H1 (cell line): ENCODE measurements at regions not wholly inside any gene's neighbourhood (a gene's known extent, or its start where the extent isn't known, plus 50 kb on each side); places are given as distances from the start of the nearest gene placed in this dataset.

Experiments
- CTCF ChIA-PET: fragments of 300-600 bp; sonication (Branson Sonifier 250); formaldehyde crosslinking; loops from one replicate; lab custom pipeline; 2021; ENCODE audit not compliant: partially characterized antibody; lab: Charles Lee
- POLR2A ChIA-PET: fragments of 300-600 bp; sonication (Branson Sonifier 250); formaldehyde crosslinking; loops from one replicate; lab custom pipeline; 2021; ENCODE audit warnings: inconsistent platforms; ENCODE audit not compliant: partially characterized antibody; lab: Charles Lee
- DNase-seq, 2 experiments: peaks; one replicate each; pipeline versions ENCODE4 v3.0.0 to v3.0.0-alpha.2; 2010 to 2022; ENCODE audit warnings: low spot score in 2 of 2, low read depth in 1 of 2, mixed read lengths in 1 of 2
- FAIRE-seq: peaks from 2 replicates; lab custom pipeline; 2011; peaks lifted over from hg19 to GRCh38; lab: Jason Lieb, UNC
- H2AFZ ChIP-seq: 2 replicates; pipeline ENCODE4 v1.8.1; 2012; ENCODE audit warnings: low read length, inconsistent platforms
- H2AK5ac ChIP-seq: 2 replicates; pipeline ENCODE4 v1.6.1; 2013; ENCODE audit warnings: low read depth, low read length
- H2BK120ac ChIP-seq: replicated peaks from 2 replicates; pipeline ENCODE3; 2013; ENCODE audit warnings: low read depth, low read length, inconsistent platforms
- H2BK12ac ChIP-seq: 2 replicates; pipeline ENCODE4 v1.6.1; 2013; ENCODE audit warnings: low read depth, low read length
- H2BK15ac ChIP-seq: 2 replicates; pipeline ENCODE4 v1.6.1; 2013; ENCODE audit warnings: low read length
- H2BK20ac ChIP-seq: 2 replicates; pipeline ENCODE4 v1.6.1; 2013; ENCODE audit warnings: low read length
- H2BK5ac ChIP-seq: 2 replicates; pipeline ENCODE4 v1.6.1; 2013; ENCODE audit warnings: low read depth, low read length
- H3K14ac ChIP-seq: 2 replicates; pipeline ENCODE4 v1.6.1; 2013; ENCODE audit warnings: inconsistent platforms; ENCODE audit not compliant: insufficient read length
- H3K18ac ChIP-seq: 2 replicates; pipeline ENCODE4 v1.6.1; 2013; ENCODE audit warnings: low read length; ENCODE audit errors: extremely low read depth
- H3K23ac ChIP-seq: 2 replicates; pipeline ENCODE4 v1.6.1; 2013; ENCODE audit warnings: inconsistent platforms; ENCODE audit not compliant: insufficient read length
- H3K23me2 ChIP-seq: 2 replicates; pipeline ENCODE4 v1.6.1; 2013; ENCODE audit warnings: low read depth, low read length
- H3K27ac ChIP-seq: 2 replicates; pipeline ENCODE4 v1.6.1; 2011; ENCODE audit warnings: low read depth, low read length, inconsistent platforms
- H3K27me3 ChIP-seq, 4 experiments: replicated peaks in 1 of 4; 1 replicate in 1 of 4; 2 replicates in 3 of 4; pipeline versions ENCODE4 v1.6.1 to v1.8.1; 2011 to 2013; ENCODE audit warnings: low read length in 3 of 4, mild to moderate bottlenecking in 3 of 4, inconsistent platforms in 2 of 4, mixed read lengths in 2 of 4, moderate library complexity in 1 of 4; ENCODE audit not compliant: control insufficient read depth in 3 of 4, insufficient read depth in 3 of 4; ENCODE audit errors: extremely low read depth in 1 of 4
- H3K36me3 ChIP-seq, 4 experiments: 2 replicates each; pipeline versions ENCODE4 v1.6.1 to v1.8.1; 2011 to 2013; ENCODE audit warnings: mild to moderate bottlenecking in 4 of 4, low read length in 3 of 4, moderate library complexity in 2 of 4, control low read depth in 1 of 4, inconsistent platforms in 1 of 4; ENCODE audit not compliant: insufficient read depth in 4 of 4, control insufficient read depth in 2 of 4
- H3K4ac ChIP-seq: replicated peaks from 2 replicates; pipeline ENCODE3; 2013; ENCODE audit warnings: low read length, low read depth, mixed read lengths, inconsistent platforms; ENCODE audit not compliant: insufficient read length
- H3K4me1 ChIP-seq, 4 experiments: replicated peaks in 1 of 4; 1 replicate in 1 of 4; 2 replicates in 3 of 4; pipeline versions ENCODE4 v1.6.1 to v1.8.1; 2011 to 2013; ENCODE audit warnings: low read length in 3 of 4, inconsistent platforms in 2 of 4, mixed read lengths in 1 of 4; ENCODE audit not compliant: insufficient read depth in 4 of 4, control insufficient read depth in 3 of 4
- H3K4me2 ChIP-seq, 2 experiments: 2 replicates each; pipeline versions ENCODE4 v1.6.1 to v1.8.1; 2011 to 2013; ENCODE audit warnings: low read depth in 2 of 2, low read length in 2 of 2, control low read depth in 1 of 2, inconsistent platforms in 1 of 2, mild to moderate bottlenecking in 1 of 2; ENCODE audit not compliant: insufficient read depth in 1 of 2
- H3K4me3 ChIP-seq, 4 experiments: fragments of 200-600, 300-600 bp in 1 of 4; sonication (generic), shearing (Covaris generic), sonication (Bioruptor Twin) in 1 of 4; 2 replicates each; pipeline versions ENCODE4 v1.5.1 to v1.8.1; 2011 to 2016; ENCODE audit warnings: low read length in 4 of 4, low read depth in 3 of 4, control low read depth in 2 of 4, inconsistent platforms in 2 of 4, mild to moderate bottlenecking in 2 of 4, mixed read lengths in 1 of 4, moderate library complexity in 1 of 4; ENCODE audit not compliant: insufficient read depth in 2 of 4; ENCODE audit errors: extremely low read depth in 1 of 4
- H3K56ac ChIP-seq: replicated peaks from 2 replicates; pipeline ENCODE3; 2013; ENCODE audit warnings: low read depth, mild to moderate bottlenecking, mixed read lengths, low read length, inconsistent platforms; ENCODE audit not compliant: insufficient read length
- H3K79me1 ChIP-seq: 2 replicates; pipeline ENCODE4 v1.6.1; 2013; ENCODE audit warnings: low read depth, low read length, control low read depth
- H3K79me2 ChIP-seq, 2 experiments: 2 replicates each; pipeline versions ENCODE4 v1.6.1 to v1.8.1; 2012 to 2013; ENCODE audit warnings: low read length in 2 of 2, mild to moderate bottlenecking in 2 of 2, inconsistent platforms in 1 of 2; ENCODE audit not compliant: insufficient read depth in 2 of 2, control insufficient read depth in 1 of 2
- H3K9ac ChIP-seq, 4 experiments: replicated peaks in 1 of 4; 1 replicate in 1 of 4; 2 replicates in 3 of 4; pipeline versions ENCODE4 v1.6.1 to v1.8.1; 2011 to 2013; ENCODE audit warnings: low read depth in 3 of 4, low read length in 3 of 4, control low read depth in 2 of 4, mild to moderate bottlenecking in 2 of 4, moderate library complexity in 2 of 4, inconsistent platforms in 1 of 4; ENCODE audit errors: extremely low read depth in 1 of 4
- H3K9me3 ChIP-seq, 2 experiments: 2 replicates each; pipeline versions ENCODE4 v1.6.1 to v1.8.1; 2012 to 2013; ENCODE audit warnings: mild to moderate bottlenecking in 2 of 2, moderate library complexity in 2 of 2, control low read depth in 1 of 2, inconsistent platforms in 1 of 2, low read depth in 1 of 2, low read length in 1 of 2, mixed read lengths in 1 of 2; ENCODE audit not compliant: insufficient read depth in 2 of 2
- H4K20me1 ChIP-seq, 2 experiments: replicated peaks in 1 of 2; 2 replicates each; pipeline versions ENCODE3 to v1.8.1; 2011 to 2013; ENCODE audit warnings: inconsistent platforms in 2 of 2, low read length in 2 of 2, mild to moderate bottlenecking in 1 of 2; ENCODE audit not compliant: insufficient read depth in 2 of 2, control insufficient read depth in 1 of 2
- H4K5ac ChIP-seq: 2 replicates; pipeline ENCODE4 v1.6.1; 2013; ENCODE audit warnings: low read length, low read depth, mixed read lengths, inconsistent platforms; ENCODE audit not compliant: insufficient read length
- H4K8ac ChIP-seq: 2 replicates; pipeline ENCODE4 v1.8.0; 2013; ENCODE audit warnings: mild to moderate bottlenecking, moderate library complexity, low read length, inconsistent platforms; ENCODE audit not compliant: insufficient read depth; ENCODE audit errors: extremely low read depth
- H4K91ac ChIP-seq: replicated peaks from 2 replicates; pipeline ENCODE3; 2013; ENCODE audit warnings: low read length, mixed read lengths, inconsistent platforms; ENCODE audit not compliant: insufficient read length
- TEAD4 ChIP-seq: IDR thresholded peaks from 2 replicates; pipeline ENCODE4 v1.6.1; 2012; ENCODE audit warnings: low read depth, low read length, inconsistent platforms, mixed read lengths
- WGBS, 2 experiments: shearing (Covaris generic) in 1 of 2; methylation state at CpG; one replicate each; pipeline versions ENCODE4 v1.1.6 to v1.1.7; 2013 to 2015; ENCODE audit warnings: low lambda C conversion rate in 2 of 2, mixed read lengths in 2 of 2, inconsistent platforms in 1 of 2, low coverage in 1 of 2, missing lambda C conversion rate in 1 of 2; ENCODE audit not compliant: insufficient replicate concordance in 2 of 2, insufficient coverage in 1 of 2, insufficient read length in 1 of 2; ENCODE audit errors: extremely low coverage in 1 of 2, missing lambda C conversion rate in 1 of 2; 5-methylcytosine and 5-hydroxymethylcytosine counted together
- TF ChIP-seq, protein P1 (sequence below): IDR thresholded peaks from 2 replicates; pipeline ENCODE4 v1.6.1; 2011; ENCODE audit warnings: low read depth, mild to moderate bottlenecking, low read length; ENCODE audit not compliant: insufficient read depth

DNA sequence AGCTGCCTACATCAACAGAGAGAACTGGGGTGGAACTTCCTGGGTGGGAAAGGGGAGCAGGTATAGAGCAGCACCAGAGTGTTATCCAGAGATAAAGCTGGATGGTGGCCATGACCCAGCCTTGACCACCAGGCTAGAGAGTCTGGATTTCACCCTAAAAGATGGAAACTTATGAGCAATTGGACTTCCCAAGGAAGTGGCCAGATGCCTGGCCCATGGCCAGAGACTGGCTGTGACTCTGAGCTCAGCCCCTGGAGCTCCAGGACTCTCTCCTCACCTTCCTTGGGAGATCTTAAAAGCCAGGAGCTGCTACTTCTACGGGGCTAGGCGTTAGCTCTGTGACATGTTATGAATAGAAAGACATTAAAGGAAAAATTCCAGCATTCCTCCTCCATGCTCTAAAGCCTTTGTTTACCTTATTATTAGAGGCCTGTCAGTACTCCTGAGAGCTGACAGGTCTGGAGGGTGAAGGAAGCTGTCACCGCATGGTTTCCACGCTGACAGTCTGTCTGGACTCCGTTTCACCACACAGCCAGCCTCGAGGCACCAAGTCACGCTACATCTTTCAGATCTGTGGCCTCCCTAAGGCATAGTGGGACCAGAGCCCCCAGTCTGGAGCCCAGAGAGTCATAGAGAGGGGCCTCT, 260.0 kb upstream of the SIX2 start:
- Histone ChIP-seq H2BK20ac (no peak overlapping the region), H2AFZ (no peak overlapping the region), H4K91ac (no peak overlapping the region), H2BK5ac (no peak overlapping the region), H3K27me3 (no peaks in the 10 kb centered on the region), H3K27ac (no peak overlapping the region), H3K79me1 (no peaks in the 10 kb centered on the region), H3K4ac (no peak overlapping the region), H3K56ac (no peak overlapping the region), H2BK12ac (no peak overlapping the region), H3K9ac (no peak overlapping the region), H3K23ac (no peak overlapping the region), H3K14ac (no peak overlapping the region), H2AK5ac (no peak overlapping the region), H4K8ac (no peak overlapping the region), H4K20me1 (no peaks in the 10 kb centered on the region), H3K79me2 (no peaks in the 10 kb centered on the region), H3K4me1 (peaks cover 0 to 10% (median 4%) of the 10 kb centered on the region in 4 experiments; a peak in 3 of 7 replicates), H3K9me3 (no peaks in the 10 kb centered on the region), H3K4me3 (no peak overlapping the region), H2BK15ac (no peak overlapping the region), H3K18ac (no peak overlapping the region), H3K23me2 (no peaks in the 10 kb centered on the region), H3K36me3 (no peaks in the 10 kb centered on the region), H2BK120ac (no peak overlapping the region), H4K5ac (no peak overlapping the region), H3K4me2 (no peak overlapping the region)
- POLR2A ChIA-PET: no interaction called here
- DNase-seq: no peak
- TF ChIP-seq, protein P1, sequence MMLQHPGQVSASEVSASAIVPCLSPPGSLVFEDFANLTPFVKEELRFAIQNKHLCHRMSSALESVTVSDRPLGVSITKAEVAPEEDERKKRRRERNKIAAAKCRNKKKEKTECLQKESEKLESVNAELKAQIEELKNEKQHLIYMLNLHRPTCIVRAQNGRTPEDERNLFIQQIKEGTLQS: no peak
- no peak for TF ChIP-seq TEAD4
- no peak for FAIRE-seq
- CTCF ChIA-PET: interaction anchor here (1.0 kb wide), 1 partner anchor 61 kb away, joined by 3 read pairs; no protein-coding TSS in a partner anchor
- 94% methylated on average over 7 of the region's 7 CpGs; no CpG with 5 or more reads in 1 of the 2 experiments for WGBS, 2 experiments
